ENCODE measurements at regions not wholly inside any gene's neighbourhood (a gene's known extent, or its start where the extent isn't known, plus 50 kb on each side); places are given as distances from the start of the nearest gene placed in this dataset.

GRCh38 chr4:159552979-159553768 lies 450.3 kb downstream of the RAPGEF2 start:
- H3K4me3 ChIP-seq (replicated peaks in 1 of 2; ENCODE audit: low read depth in 2 of 2, low read length in 2 of 2) = no peak overlapping the region
- DNase-seq (ENCODE audit: low read depth in 2 of 2) = no peak
- TF ChIP-seq CTCF (IDR thresholded peaks at IDR 0.05; ENCODE audit: low read depth, low read length) = no peak

- no peak for TF ChIP-seq CTCF (IDR thresholded peaks at IDR 0.05; ENCODE audit: low read depth, low read length)
- DNase-seq (ENCODE audit: low read depth in 2 of 2) = no peak
- no peak overlapping the region for H3K4me3 ChIP-seq (replicated peaks in 1 of 2; ENCODE audit: low read depth in 2 of 2, low read length in 2 of 2)
Observed at GRCh38 chr4:159555873-159556272, 453.0 kb downstream of the RAPGEF2 start.

- no peak for DNase-seq (ENCODE audit: low read depth in 2 of 2)
- no peak for TF ChIP-seq CTCF (IDR thresholded peaks at IDR 0.05; ENCODE audit: low read depth, low read length)
- no peak overlapping the region for H3K4me3 ChIP-seq (replicated peaks in 1 of 2; ENCODE audit: low read depth in 2 of 2, low read length in 2 of 2)
Observed at GRCh38 chr4:159562366-159562765, 459.5 kb downstream of the RAPGEF2 start.

- no peak for TF ChIP-seq CTCF (IDR thresholded peaks at IDR 0.05; ENCODE audit: low read depth, low read length)
- H3K4me3 ChIP-seq (replicated peaks in 1 of 2; ENCODE audit: low read depth in 2 of 2, low read length in 2 of 2) = no peak overlapping the region
- DNase-seq (ENCODE audit: low read depth in 2 of 2) = no peak
Observed at GRCh38 chr4:159563257-159563656, 460.4 kb downstream of the RAPGEF2 start.

- H3K4me3 ChIP-seq (replicated peaks in 1 of 2; ENCODE audit: low read depth in 2 of 2, low read length in 2 of 2) = no peak overlapping the region
- TF ChIP-seq CTCF (IDR thresholded peaks at IDR 0.05; ENCODE audit: low read depth, low read length) = no peak
- no peak for DNase-seq (ENCODE audit: low read depth in 2 of 2)
Observed at GRCh38 chr4:159564615-159565014, 461.7 kb downstream of the RAPGEF2 start.

- no peak for DNase-seq (ENCODE audit: low read depth in 2 of 2)
- no peak overlapping the region for H3K4me3 ChIP-seq (replicated peaks in 1 of 2; ENCODE audit: low read depth in 2 of 2, low read length in 2 of 2)
- no peak for TF ChIP-seq CTCF (IDR thresholded peaks at IDR 0.05; ENCODE audit: low read depth, low read length)
Observed at GRCh38 chr4:159566786-159567185, 463.9 kb downstream of the RAPGEF2 start.

- no peak overlapping the region for H3K4me3 ChIP-seq (replicated peaks in 1 of 2; ENCODE audit: low read depth in 2 of 2, low read length in 2 of 2)
- DNase-seq (ENCODE audit: low read depth in 2 of 2) = no peak
- no peak for TF ChIP-seq CTCF (IDR thresholded peaks at IDR 0.05; ENCODE audit: low read depth, low read length)
Observed at GRCh38 chr4:159577241-159577640, 474.4 kb downstream of the RAPGEF2 start.
